ENCODE measurements at regions not wholly inside any gene's neighbourhood (a gene's known extent, or its start where the extent isn't known, plus 50 kb on each side); places are given as distances from the start of the nearest gene placed in this dataset.

DNA sequence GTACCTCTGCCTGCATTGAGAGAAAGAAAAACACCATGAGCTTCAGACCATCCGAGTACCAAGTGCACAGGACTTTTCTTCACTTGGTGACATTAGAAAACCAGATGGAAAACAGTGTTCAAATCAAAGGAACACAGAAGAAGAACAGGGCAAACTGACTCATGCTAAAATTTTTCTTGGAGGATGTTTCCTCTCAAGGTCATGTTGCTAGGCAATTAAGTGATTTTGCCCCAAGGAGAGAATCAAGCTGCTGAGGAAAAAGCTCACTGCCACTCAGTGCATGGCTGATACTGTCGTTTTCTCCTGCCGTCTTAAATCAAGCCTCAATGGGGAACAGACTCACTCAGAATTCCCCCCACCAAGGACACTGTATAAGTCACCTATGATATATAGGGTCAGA is 57.9 kb upstream of the SIMC1 start:
- no peak for DNase-seq

DNA sequence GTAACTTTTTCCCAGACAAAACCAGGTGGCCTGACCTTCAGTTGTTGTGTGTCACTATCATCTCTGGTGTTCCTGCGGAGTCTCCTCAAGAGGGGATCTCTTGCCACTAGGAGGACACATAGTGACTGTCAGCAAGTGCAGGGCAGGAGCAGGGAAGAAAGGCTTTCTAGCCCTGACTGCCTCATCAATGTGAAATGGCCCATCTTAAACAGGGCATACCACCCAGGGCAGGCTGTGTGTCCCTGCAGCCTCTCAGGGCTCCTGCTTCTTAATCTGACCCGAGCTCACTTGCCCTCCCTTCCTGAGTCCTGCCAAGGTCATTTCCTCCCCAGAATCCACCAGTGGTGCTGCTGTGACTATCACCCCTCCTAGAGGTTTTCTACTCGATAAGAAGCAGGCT is 57.4 kb upstream of the SIMC1 start:
- DNase-seq: no peak

DNA sequence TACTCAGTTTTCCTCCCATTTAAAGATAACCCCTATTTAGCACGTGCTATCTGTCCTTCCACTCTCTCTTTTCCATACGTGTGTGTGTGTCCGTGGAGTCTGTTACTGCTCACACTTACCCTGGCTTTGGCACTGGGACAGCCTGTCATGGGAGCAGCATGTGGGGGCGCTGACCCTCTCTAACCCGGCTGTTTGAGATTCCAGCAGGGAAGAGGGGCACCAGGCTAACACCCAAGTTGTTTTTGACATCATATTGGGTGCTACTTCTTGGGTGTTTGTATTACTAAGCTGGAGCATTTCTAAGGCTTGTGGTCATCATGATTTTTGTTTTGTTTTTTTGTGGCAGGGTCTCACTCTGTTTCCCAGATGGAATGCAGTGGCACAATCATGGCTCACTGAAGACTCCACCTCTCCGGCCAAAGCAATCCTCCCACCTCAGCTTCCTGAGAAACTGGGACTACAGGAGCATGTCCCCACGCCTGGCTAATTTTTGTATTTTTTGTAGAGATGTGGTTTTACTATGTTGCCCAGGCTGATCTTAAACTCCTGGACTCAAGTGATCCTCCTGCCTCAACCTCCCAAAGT is 56.9 kb upstream of the SIMC1 start:
- no peak for DNase-seq

DNA sequence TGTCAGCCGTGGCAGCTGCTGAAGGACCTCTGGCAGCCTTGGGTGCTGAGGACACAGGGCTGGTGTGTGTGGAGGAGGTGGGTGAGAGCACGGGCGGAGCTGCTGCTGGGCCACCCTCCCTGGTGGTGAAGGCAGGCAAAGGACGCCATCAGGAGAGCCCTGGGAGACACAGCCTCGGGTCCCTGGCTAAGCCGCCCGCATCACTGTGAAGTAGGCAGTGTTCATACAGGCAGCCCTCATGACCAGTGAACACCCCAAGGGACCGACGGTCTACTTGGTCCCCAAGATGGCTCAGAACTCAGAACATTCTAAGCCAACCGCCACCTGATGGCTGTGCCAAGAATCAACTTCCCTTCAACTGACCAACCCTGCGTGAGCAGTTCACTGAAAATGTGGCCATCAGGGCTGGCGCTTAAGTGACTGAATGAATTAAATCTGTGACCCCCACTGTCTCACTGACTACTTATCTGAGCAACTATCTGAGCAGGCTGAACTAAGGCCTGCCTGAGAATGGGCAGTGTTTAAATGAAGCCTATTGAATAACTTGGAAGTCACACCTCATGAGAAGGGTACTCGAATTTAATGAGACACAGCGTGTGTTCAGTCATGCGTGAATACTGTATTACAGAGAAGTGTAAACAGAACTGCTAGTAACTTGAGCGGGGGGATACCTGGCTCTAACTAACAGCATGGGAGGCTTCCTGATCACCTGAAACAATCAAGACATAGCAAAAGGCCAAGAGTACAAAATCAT is 54.7 kb upstream of the SIMC1 start:
- DNase-seq: no peak

DNA sequence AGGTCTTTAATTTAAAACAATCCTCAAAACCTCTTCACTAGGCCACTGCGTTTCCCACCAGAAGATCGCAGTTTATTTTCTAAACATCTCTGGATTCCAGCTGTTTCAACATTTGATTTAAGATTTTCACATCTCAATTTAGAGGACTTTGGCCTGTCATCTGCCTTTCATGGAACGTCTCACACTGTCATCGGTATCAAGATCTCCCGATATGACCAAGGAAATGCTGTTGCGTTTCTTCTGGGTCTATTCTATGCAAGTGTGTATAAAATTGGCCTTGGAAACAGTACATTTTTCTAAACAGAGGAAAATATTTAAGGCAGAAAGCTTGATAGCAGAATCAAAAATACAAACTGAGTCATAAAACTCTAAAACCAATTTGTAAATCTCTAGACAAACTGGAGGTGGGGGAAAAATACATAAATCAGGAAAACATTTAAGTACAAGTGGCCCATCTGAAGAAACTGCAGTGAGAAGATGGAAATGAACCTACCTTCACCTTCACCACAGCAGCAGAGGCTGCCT is 53.6 kb upstream of the SIMC1 start:
- no peak for DNase-seq

DNA sequence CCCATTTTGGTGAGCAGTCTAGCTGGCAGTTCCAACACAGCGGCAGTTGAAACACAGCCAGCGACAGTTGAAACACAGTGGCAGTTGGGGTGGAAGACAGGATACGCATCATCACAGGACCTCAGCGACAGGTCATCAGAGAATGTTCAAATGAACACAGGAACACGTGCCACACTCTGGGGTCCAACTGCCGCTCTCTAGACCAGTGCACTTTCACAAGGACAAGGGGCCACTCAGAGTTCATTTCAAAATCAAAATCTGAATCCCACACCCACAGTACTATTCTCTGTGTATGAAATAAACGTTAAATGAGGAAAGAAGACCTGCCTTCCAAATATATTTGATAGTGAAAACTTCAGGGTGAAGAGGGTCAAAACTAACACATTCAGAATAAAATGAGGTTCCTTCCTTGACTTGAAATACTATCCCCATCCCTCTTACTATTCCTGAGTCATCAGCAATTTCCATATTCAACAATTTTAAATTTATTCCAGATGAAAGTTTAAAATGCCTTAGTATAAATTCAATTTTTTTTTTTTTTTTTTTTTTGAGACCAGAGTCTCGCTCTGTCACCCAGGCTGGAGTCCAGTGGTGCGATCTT is 53.0 kb upstream of the SIMC1 start:
- no peak for DNase-seq

DNA sequence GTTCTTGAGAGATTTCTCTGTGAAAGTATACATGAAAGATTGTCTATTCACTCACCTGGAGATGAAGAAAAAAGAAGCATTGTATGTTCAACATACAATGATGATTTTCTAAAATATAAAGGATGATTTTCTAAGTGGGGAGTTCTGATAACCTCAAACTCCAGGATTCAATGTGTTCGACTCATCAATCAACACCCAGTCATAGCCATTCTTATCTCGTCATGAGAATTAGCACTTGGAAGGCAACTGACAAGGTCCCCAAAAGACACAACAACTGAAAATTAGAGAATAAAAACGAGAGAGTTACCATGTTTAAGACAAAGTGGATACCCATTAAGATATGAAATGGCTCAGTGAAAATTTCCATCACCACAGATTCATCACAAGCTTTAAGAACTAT is 52.1 kb upstream of the SIMC1 start:
- no peak for DNase-seq

DNA sequence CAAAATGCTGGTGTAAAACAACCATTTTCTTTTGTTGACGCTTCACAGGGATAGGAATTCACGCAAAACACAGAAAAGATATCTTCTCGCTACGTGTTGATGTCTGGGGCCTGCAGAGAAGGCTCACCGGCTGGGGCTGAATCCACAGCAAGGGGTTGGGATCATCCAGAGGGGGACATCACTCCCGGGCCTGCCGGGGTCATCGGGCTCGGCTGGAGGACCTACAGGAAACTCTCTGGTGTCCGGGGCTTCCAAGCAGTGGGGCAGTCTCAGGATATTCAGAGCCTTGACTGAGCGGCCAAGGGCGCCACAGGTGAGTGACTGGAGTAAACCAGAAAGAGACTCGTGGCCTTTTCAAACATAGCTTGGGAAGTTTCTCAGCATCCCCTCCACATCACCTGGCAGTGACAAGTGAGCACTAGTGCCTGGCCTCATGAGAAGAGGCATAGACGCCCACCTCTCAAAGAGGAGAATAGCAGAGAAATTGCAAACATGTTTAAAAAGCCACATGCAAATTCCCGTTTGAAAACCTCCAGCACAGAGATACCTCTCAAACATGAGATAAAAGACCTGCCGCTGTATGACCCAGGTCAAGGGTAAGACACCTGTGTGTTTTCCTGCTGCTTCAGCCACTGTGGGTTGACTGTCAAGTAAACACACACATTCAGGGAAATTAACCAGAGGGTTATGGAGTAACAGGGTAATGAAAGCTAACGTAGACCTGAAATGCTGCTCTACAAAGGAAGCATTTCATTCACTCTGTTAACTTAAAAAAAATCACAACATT is 50.8 kb upstream of the SIMC1 start:
- no peak for DNase-seq

DNA sequence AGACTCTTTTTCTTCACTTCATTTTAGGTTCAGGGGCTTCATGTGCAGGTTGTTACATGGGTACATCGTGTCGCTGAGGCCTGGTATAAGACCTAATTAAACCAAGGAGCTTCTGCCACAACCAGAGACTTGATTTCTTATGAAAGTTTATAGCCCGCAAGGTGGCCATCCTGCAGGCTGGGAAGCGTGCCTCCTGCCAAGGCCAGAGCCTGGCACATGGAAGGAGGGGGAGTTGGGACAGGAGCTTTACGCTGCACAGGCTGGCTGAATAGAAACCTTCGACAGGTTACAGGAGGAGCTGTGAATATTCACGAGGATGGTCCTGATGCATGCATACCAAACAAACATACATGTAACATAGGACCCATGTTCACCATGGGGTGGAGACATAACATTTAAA is 50.1 kb upstream of the SIMC1 start:
- no peak for DNase-seq

Measured in C1 segment of cervical spinal cord (tissue), 14 donors.